Large intestine (tissue), 3 donors: ENCODE measurements at regions not wholly inside any gene's neighbourhood (a gene's known extent, or its start where the extent isn't known, plus 50 kb on each side); places are given as distances from the start of the nearest gene placed in this dataset.
A peak's percentile ranks its signal among the peaks of the same experiment; 100 is the strongest.

Experiments
- DNase-seq, 2 donors: peaks; one replicate each; pipeline versions ENCODE4 v3.0.0 to v3.0.0-alpha.2; 2013
- H3K27ac ChIP-seq: one replicate; pipeline ENCODE4 v1.5.1; 2013; ENCODE audit warnings: low read length
- H3K27me3 ChIP-seq: 2 replicates; pipeline ENCODE4 v1.6.1; 2013; ENCODE audit warnings: low read length; ENCODE audit not compliant: control insufficient read depth, insufficient read depth
- H3K36me3 ChIP-seq: 2 replicates; pipeline ENCODE4 v1.6.1; 2013; ENCODE audit warnings: low read length; ENCODE audit not compliant: control insufficient read depth, insufficient read depth
- H3K4me1 ChIP-seq: one replicate; pipeline ENCODE4 v1.6.1; 2013; ENCODE audit warnings: low read length; ENCODE audit not compliant: control insufficient read depth, insufficient read depth
- H3K4me3 ChIP-seq: one replicate; pipeline ENCODE4 v1.5.1; 2013; ENCODE audit warnings: low read length
- H3K9me3 ChIP-seq: one replicate; pipeline ENCODE4 v1.6.1; 2013; ENCODE audit warnings: mild to moderate bottlenecking, low read depth, low read length, moderate library complexity; ENCODE audit not compliant: control insufficient read depth
- WGBS: methylation state at CpG from one replicate; pipeline ENCODE4 v1.1.5; 2013; ENCODE audit warnings: low lambda C conversion rate; ENCODE audit not compliant: insufficient coverage; 5-methylcytosine and 5-hydroxymethylcytosine counted together

- no peaks in the 10 kb centered on the region for H3K27me3 ChIP-seq
- H3K4me3 ChIP-seq: no peak overlapping the region
- DNase-seq: no peak
- WGBS: 71% methylated on average over 2 of the region's 5 CpGs
- H3K36me3 ChIP-seq: no peaks in the 10 kb centered on the region
- H3K9me3 ChIP-seq: no peaks in the 10 kb centered on the region
- H3K27ac ChIP-seq: no peak overlapping the region
- H3K4me1 ChIP-seq: no peaks in the 10 kb centered on the region
Measured at GRCh38 chr7:46369933-46370654, 449.0 kb upstream of the IGFBP3 start.

GRCh38 chr7:46368871-46369270 lies 447.8 kb upstream of the IGFBP3 start:
- peaks cover 2% of the 10 kb centered on the region for H3K4me1 ChIP-seq
- H3K27me3 ChIP-seq: no peaks in the 10 kb centered on the region
- DNase-seq: no peak
- H3K4me3 ChIP-seq: no peak overlapping the region
- 100% methylated on average over 1 of the region's 1 CpG for WGBS
- H3K36me3 ChIP-seq: no peaks in the 10 kb centered on the region
- no peak overlapping the region for H3K27ac ChIP-seq
- no peaks in the 10 kb centered on the region for H3K9me3 ChIP-seq

GRCh38 chr7:46366526-46366925 lies 445.5 kb upstream of the IGFBP3 start:
- H3K4me3 ChIP-seq: no peak overlapping the region
- H3K27ac ChIP-seq: no peak overlapping the region
- H3K27me3 ChIP-seq: no peaks in the 10 kb centered on the region
- no peaks in the 10 kb centered on the region for H3K9me3 ChIP-seq
- peaks cover 2% of the 10 kb centered on the region for H3K4me1 ChIP-seq
- no CpG with 5 or more reads among the region's 1 CpG for WGBS
- H3K36me3 ChIP-seq: no peaks in the 10 kb centered on the region
- no peak for DNase-seq

GRCh38 chr7:46363688-46364087 lies 442.6 kb upstream of the IGFBP3 start:
- no peak overlapping the region for H3K4me3 ChIP-seq
- no peaks in the 10 kb centered on the region for H3K27me3 ChIP-seq
- H3K9me3 ChIP-seq: peaks cover 3% of the 10 kb centered on the region
- no peak overlapping the region for H3K27ac ChIP-seq
- WGBS: no CpG with 5 or more reads among the region's 1 CpG
- no peaks in the 10 kb centered on the region for H3K36me3 ChIP-seq
- H3K4me1 ChIP-seq: peaks cover 2% of the 10 kb centered on the region
- peak; percentile 7 to 14 for DNase-seq

- Histone ChIP-seq H3K4me3 (no peak overlapping the region), H3K4me1 (peaks cover 2% of the 10 kb centered on the region), H3K36me3 (no peaks in the 10 kb centered on the region), H3K9me3 (peaks cover 4% of the 10 kb centered on the region), H3K27ac (no peak overlapping the region), H3K27me3 (no peaks in the 10 kb centered on the region)
- no peak for DNase-seq
- no CpG with 5 or more reads among the region's 2 CpGs for WGBS
Measured at GRCh38 chr7:46360811-46361210, 439.7 kb upstream of the IGFBP3 start.

- Histone ChIP-seq H3K36me3 (no peaks in the 10 kb centered on the region), H3K9me3 (peaks cover 4% of the 10 kb centered on the region), H3K4me1 (peaks cover 2% of the 10 kb centered on the region), H3K4me3 (no peak overlapping the region), H3K27me3 (no peaks in the 10 kb centered on the region), H3K27ac (no peak overlapping the region)
- DNase-seq: no peak
- no CpG with 5 or more reads among the region's 3 CpGs for WGBS
Measured at GRCh38 chr7:46360296-46360695, 439.2 kb upstream of the IGFBP3 start.

- Histone ChIP-seq H3K4me3 (no peak overlapping the region), H3K36me3 (no peaks in the 10 kb centered on the region), H3K27ac (no peak overlapping the region), H3K9me3 (peaks cover 4% of the 10 kb centered on the region), H3K4me1 (no peaks in the 10 kb centered on the region), H3K27me3 (no peaks in the 10 kb centered on the region)
- no peak for DNase-seq
- no CpG with 5 or more reads among the region's 5 CpGs for WGBS
Measured at GRCh38 chr7:46357851-46358250, 436.8 kb upstream of the IGFBP3 start.

GRCh38 chr7:46357290-46357689 lies 436.2 kb upstream of the IGFBP3 start:
- 100% methylated on average over 2 of the region's 2 CpGs for WGBS
- Histone ChIP-seq H3K27ac (no peak overlapping the region), H3K27me3 (no peaks in the 10 kb centered on the region), H3K4me1 (no peaks in the 10 kb centered on the region), H3K36me3 (no peaks in the 10 kb centered on the region), H3K9me3 (peaks cover 4% of the 10 kb centered on the region), H3K4me3 (no peak overlapping the region)
- DNase-seq: no peak

GRCh38 chr7:46356371-46356770 lies 435.3 kb upstream of the IGFBP3 start:
- Histone ChIP-seq H3K36me3 (no peaks in the 10 kb centered on the region), H3K27ac (no peak overlapping the region), H3K4me3 (no peak overlapping the region), H3K9me3 (peaks cover 4% of the 10 kb centered on the region), H3K27me3 (no peaks in the 10 kb centered on the region), H3K4me1 (no peaks in the 10 kb centered on the region)
- no peak for DNase-seq
- WGBS: no CpG with 5 or more reads among the region's 2 CpGs

- H3K36me3 ChIP-seq: no peaks in the 10 kb centered on the region
- H3K4me3 ChIP-seq: no peak overlapping the region
- peaks cover 4% of the 10 kb centered on the region for H3K9me3 ChIP-seq
- no CpG with 5 or more reads among the region's 4 CpGs for WGBS
- no peaks in the 10 kb centered on the region for H3K27me3 ChIP-seq
- H3K4me1 ChIP-seq: no peaks in the 10 kb centered on the region
- H3K27ac ChIP-seq: no peak overlapping the region
- no peak for DNase-seq
Measured at GRCh38 chr7:46355331-46355730, 434.3 kb upstream of the IGFBP3 start.
